DOHH2 (cell line): ENCODE measurements at regions not wholly inside any gene's neighbourhood (a gene's known extent, or its start where the extent isn't known, plus 50 kb on each side); places are given as distances from the start of the nearest gene placed in this dataset.
"Not testable (repeated sequence)": the region's sequence is repeated elsewhere in the genome, so short reads cannot be mapped to it uniquely, and the experiment has no call there.

Experiments used
- H3F3A ChIP-seq: fragments of 200-600 bp; sonication (generic), shearing (Covaris generic); 2 replicates; pipeline ENCODE4 v1.6.0; 2016; ENCODE audit warnings: antibody characterized with exemption, mild to moderate bottlenecking; ENCODE audit not compliant: control insufficient read depth, insufficient read depth
- H3K27ac ChIP-seq: fragments of 200-600 bp; sonication (generic); 2 replicates; pipeline ENCODE4 v1.5.1; 2014; ENCODE audit warnings: low read depth, mild to moderate bottlenecking, low read length, moderate library complexity
- H3K27me3 ChIP-seq: fragments of 200-600 bp; sonication (generic); 2 replicates; pipeline ENCODE4 v1.6.1; 2014; ENCODE audit warnings: mild to moderate bottlenecking, low read length, mixed read lengths; ENCODE audit not compliant: control insufficient read depth
- H3K36me3 ChIP-seq: fragments of 200-600 bp; sonication (generic); 2 replicates; pipeline ENCODE4 v1.6.1; 2014; ENCODE audit warnings: mild to moderate bottlenecking, low read length, moderate library complexity, mixed read lengths; ENCODE audit not compliant: control insufficient read depth
- H3K4me1 ChIP-seq: fragments of 200-600 bp; sonication (generic); 2 replicates; pipeline ENCODE4 v1.6.1; 2014; ENCODE audit warnings: mild to moderate bottlenecking, low read length, mixed read lengths; ENCODE audit not compliant: control insufficient read depth
- H3K4me2 ChIP-seq: fragments of 200-600 bp; sonication (generic); 2 replicates; pipeline ENCODE4 v1.6.0; 2014; ENCODE audit warnings: mild to moderate bottlenecking, low read length, moderate library complexity
- H3K4me3 ChIP-seq: fragments of 200-600 bp; sonication (generic); 2 replicates; pipeline ENCODE4 v1.5.1; 2014; ENCODE audit warnings: mild to moderate bottlenecking, low read length, mixed read lengths
- H3K79me2 ChIP-seq: fragments of 200-600 bp; sonication (generic); 2 replicates; pipeline ENCODE4 v1.6.1; 2014; ENCODE audit warnings: mild to moderate bottlenecking, low read length, mixed read lengths; ENCODE audit not compliant: control insufficient read depth
- H3K9me2 ChIP-seq: fragments of 200-600 bp; sonication (generic); replicated peaks from 2 replicates; pipeline ENCODE4 v1.6.1; 2014; ENCODE audit warnings: mild to moderate bottlenecking, low read length, mixed read lengths; ENCODE audit not compliant: control insufficient read depth
- H3K9me3 ChIP-seq: fragments of 200-600 bp; sonication (generic); 2 replicates; pipeline ENCODE4 v1.6.1; 2014; ENCODE audit warnings: antibody characterized with exemption, low read length, mixed read lengths; ENCODE audit not compliant: control insufficient read depth, insufficient read depth
- H4K20me1 ChIP-seq: fragments of 200-600 bp; sonication (generic); 2 replicates; pipeline ENCODE4 v1.6.0; 2014; ENCODE audit warnings: low read depth, mild to moderate bottlenecking, antibody characterized with exemption, low read length, moderate library complexity; ENCODE audit not compliant: control insufficient read depth, insufficient read depth
- CTCF ChIP-seq: fragments of 200-600 bp; sonication (generic); IDR thresholded peaks from one replicate; pipeline ENCODE4 v1.5.1; 2014; ENCODE audit warnings: antibody characterized with exemption, mild to moderate bottlenecking, low read depth, low read length; ENCODE audit not compliant: poor library complexity, severe bottlenecking
- EZH2phosphoT487 ChIP-seq: fragments of 200-600 bp; sonication (generic); IDR thresholded peaks from 2 replicates; pipeline ENCODE4 v1.6.1; 2017; ENCODE audit warnings: borderline replicate concordance, mild to moderate bottlenecking, antibody characterized with exemption, low read length, moderate library complexity, mixed read lengths

GRCh38 chr16:29231244-29231643, 175.3 kb downstream of the NPIPB11 start:
- no peak overlapping the region for H3K27ac ChIP-seq
- no peaks in the 10 kb centered on the region for H3K9me3 ChIP-seq
- no peaks in the 10 kb centered on the region for H3K36me3 ChIP-seq
- H3K4me2 ChIP-seq: no peak overlapping the region
- no peaks in the 10 kb centered on the region for H4K20me1 ChIP-seq
- H3F3A ChIP-seq: no peaks in the 10 kb centered on the region
- no peaks in the 10 kb centered on the region for H3K79me2 ChIP-seq
- H3K4me3 ChIP-seq: no peak overlapping the region
- TF ChIP-seq CTCF (no peak), EZH2phosphoT487 (no peak)
- no peaks in the 10 kb centered on the region for H3K4me1 ChIP-seq
- H3K9me2 ChIP-seq: no peaks in the 10 kb centered on the region
- no peaks in the 10 kb centered on the region for H3K27me3 ChIP-seq

- Histone ChIP-seq H3K27me3 (no peaks in the 10 kb centered on the region), H3K79me2 (no peaks in the 10 kb centered on the region), H4K20me1 (no peaks in the 10 kb centered on the region), H3K9me3 (no peaks in the 10 kb centered on the region), H3K9me2 (no peaks in the 10 kb centered on the region), H3K4me3 (no peak overlapping the region), H3K4me1 (no peaks in the 10 kb centered on the region), H3K36me3 (no peaks in the 10 kb centered on the region), H3K4me2 (no peak overlapping the region), H3K27ac (no peak overlapping the region), H3F3A (no peaks in the 10 kb centered on the region)
- TF ChIP-seq EZH2phosphoT487 (no peak), CTCF (no peak)
Observed at GRCh38 chr16:29230671-29231096, 175.8 kb downstream of the NPIPB11 start.

GRCh38 chr16:29230006-29230668, 176.4 kb downstream of the NPIPB11 start:
- H3K36me3 ChIP-seq, H3K27me3 ChIP-seq, H3K9me3 ChIP-seq, H3K27ac ChIP-seq, H3K4me1 ChIP-seq, H3K79me2 ChIP-seq, H3K9me2 ChIP-seq, H3K4me3 ChIP-seq, H3F3A ChIP-seq, H3K4me2 ChIP-seq, H4K20me1 ChIP-seq: not testable (repeated sequence)

- not testable (repeated sequence) for H3K4me1 ChIP-seq, H3K9me2 ChIP-seq, H3K79me2 ChIP-seq, H4K20me1 ChIP-seq, H3K27me3 ChIP-seq, H3F3A ChIP-seq, H3K36me3 ChIP-seq, H3K9me3 ChIP-seq, H3K4me3 ChIP-seq, H3K27ac ChIP-seq, H3K4me2 ChIP-seq
Observed at GRCh38 chr16:29229616-29230005, 176.9 kb downstream of the NPIPB11 start.

- not testable (repeated sequence) for H3F3A ChIP-seq, H3K9me2 ChIP-seq, H3K4me3 ChIP-seq, H3K36me3 ChIP-seq, H4K20me1 ChIP-seq, H3K9me3 ChIP-seq, H3K4me1 ChIP-seq, H3K79me2 ChIP-seq, H3K4me2 ChIP-seq, H3K27ac ChIP-seq, H3K27me3 ChIP-seq
Observed at GRCh38 chr16:29228664-29229611, 177.6 kb downstream of the NPIPB11 start.
